ENCODE measurements at regions not wholly inside any gene's neighbourhood (a gene's known extent, or its start where the extent isn't known, plus 50 kb on each side); places are given as distances from the start of the nearest gene placed in this dataset.

DNA sequence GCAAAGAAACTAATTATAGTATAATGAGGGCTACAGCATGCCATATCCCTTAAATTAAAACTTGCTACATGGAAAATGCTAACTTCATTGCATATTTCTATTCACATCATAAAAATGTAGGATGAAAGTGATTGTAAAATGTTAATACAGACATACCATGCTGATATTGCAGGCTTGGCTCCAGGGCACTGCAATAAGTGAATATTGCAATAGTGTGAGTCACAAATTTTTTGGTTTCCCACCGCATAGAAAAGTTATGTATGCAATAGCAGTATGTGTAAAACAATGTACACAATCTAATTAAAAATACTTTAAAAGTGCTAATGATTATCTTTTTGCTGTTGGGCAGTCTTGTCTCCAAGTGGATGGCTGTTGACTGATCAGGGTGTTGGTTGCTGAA is 162.1 kb downstream of the CD8B2 start:
- ATAC-seq (no peak), DNase-seq (no peak)
- Histone ChIP-seq H3K4me3 (no peak overlapping the region), H3K9me3 (no peaks in the 10 kb centered on the region), H3K27ac (no peak overlapping the region), H3K36me3 (no peaks in the 10 kb centered on the region), H3K27me3 (peaks cover 0 to 12% (median 0%) of the 10 kb centered on the region in 7 donors), H3K4me1 (no peaks in the 10 kb centered on the region)
- WGBS, 2 donors: 91 to 98% methylated on average over 1 of the region's 1 CpG
- TF ChIP-seq, protein P1, sequence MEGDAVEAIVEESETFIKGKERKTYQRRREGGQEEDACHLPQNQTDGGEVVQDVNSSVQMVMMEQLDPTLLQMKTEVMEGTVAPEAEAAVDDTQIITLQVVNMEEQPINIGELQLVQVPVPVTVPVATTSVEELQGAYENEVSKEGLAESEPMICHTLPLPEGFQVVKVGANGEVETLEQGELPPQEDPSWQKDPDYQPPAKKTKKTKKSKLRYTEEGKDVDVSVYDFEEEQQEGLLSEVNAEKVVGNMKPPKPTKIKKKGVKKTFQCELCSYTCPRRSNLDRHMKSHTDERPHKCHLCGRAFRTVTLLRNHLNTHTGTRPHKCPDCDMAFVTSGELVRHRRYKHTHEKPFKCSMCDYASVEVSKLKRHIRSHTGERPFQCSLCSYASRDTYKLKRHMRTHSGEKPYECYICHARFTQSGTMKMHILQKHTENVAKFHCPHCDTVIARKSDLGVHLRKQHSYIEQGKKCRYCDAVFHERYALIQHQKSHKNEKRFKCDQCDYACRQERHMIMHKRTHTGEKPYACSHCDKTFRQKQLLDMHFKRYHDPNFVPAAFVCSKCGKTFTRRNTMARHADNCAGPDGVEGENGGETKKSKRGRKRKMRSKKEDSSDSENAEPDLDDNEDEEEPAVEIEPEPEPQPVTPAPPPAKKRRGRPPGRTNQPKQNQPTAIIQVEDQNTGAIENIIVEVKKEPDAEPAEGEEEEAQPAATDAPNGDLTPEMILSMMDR (IDR thresholded peaks at IDR 0.05): no peak
- intact Hi-C loops (cut with DNase I): loop anchor here in 2 of 10 donors (10.0 kb wide), 2 partner anchors 1015 to 1285 kb away; no protein-coding TSS in a partner anchor

DNA sequence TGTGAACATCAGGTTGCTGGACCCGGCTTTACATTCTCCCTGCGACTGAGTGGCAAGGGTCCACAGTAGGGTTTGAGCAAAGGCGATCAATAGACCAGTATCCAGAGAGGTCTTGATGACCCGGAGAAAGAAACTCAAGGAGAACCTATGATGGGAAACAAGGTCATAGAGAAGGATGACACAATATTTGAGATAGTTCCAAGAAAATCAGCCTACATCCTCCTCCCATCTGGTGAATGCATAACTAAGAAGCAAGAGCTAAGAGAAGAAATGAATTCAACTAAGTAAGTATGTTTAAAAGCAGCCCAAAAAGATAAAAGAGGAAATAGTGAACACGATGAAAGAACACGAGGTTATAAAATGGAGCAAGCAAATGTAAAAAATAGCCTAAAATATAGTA is 166.3 kb downstream of the CD8B2 start:
- H3K9me3 ChIP-seq: peaks cover 0 to 15% (median 4%) of the 10 kb centered on the region in 11 donors
- H3K4me1 ChIP-seq: no peaks in the 10 kb centered on the region
- ATAC-seq (no peak), DNase-seq (no peak)
- no peaks in the 10 kb centered on the region for H3K36me3 ChIP-seq
- intact Hi-C loops (cut with DNase I): no loop called here
- peaks cover 0 to 12% (median 0%) of the 10 kb centered on the region in 7 donors for H3K27me3 ChIP-seq
- TF ChIP-seq, protein P1 (IDR thresholded peaks at IDR 0.05): no peak
- 71 to 75% methylated on average over 6 of the region's 6 CpGs for WGBS, 2 donors
- H3K27ac ChIP-seq: no peak overlapping the region
- H3K4me3 ChIP-seq: no peak overlapping the region

DNA sequence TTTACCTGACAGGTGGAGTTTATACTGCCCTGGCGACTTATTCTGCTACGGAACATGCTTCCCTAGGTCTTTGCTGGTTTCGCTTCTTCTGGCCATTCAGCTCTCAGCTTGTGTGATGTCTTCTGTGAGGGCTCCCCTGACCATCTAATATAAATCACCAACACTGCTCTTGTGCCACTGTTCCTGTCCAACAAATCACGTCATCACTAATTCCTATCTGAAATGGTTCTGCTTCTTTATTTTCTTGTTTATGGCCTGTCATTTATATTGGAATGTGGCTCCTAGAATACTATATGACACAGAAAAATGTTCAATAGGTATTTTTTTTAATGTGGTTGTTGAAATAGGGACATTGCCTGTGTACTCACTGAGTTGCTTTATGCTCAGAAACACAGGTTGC is 171.5 kb downstream of the CD8B2 start:
- Histone ChIP-seq H3K4me1 (no peaks in the 10 kb centered on the region), H3K27ac (no peak overlapping the region), H3K9me3 (peaks cover 0 to 15% (median 4%) of the 10 kb centered on the region in 11 donors), H3K36me3 (no peaks in the 10 kb centered on the region), H3K27me3 (no peaks in the 10 kb centered on the region), H3K4me3 (no peak overlapping the region)
- 90 to 94% methylated on average over 4 of the region's 4 CpGs for WGBS, 2 donors
- TF ChIP-seq, protein P1 (IDR thresholded peaks at IDR 0.05): no peak
- ATAC-seq: no peak
- no peak for DNase-seq
- intact Hi-C loops (cut with DNase I): no loop called here

DNA sequence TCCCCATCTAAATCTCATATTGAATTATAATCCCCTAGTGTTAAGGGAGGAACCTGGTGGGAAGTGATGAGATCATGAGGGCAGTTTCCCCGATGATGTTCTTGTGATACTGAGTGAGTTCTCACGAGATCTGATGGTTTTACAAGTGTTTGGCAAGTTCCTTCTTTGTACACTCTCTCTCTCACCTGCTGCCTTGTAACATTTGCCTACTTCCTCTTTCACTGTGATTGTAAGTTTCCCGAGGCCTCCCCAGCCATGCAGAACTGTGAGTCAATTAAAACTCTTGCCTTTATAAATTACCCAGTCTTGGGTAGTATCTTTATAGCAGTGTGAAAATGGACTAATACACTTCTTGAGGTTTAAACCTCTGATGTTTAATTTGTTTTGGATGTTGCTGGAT is 177.5 kb downstream of the CD8B2 start:
- Histone ChIP-seq H3K9me3 (peaks cover 0 to 2% (median 0%) of the 10 kb centered on the region in 11 donors), H3K4me1 (no peaks in the 10 kb centered on the region), H3K27ac (no peak overlapping the region), H3K27me3 (no peaks in the 10 kb centered on the region), H3K36me3 (no peaks in the 10 kb centered on the region), H3K4me3 (no peak overlapping the region)
- intact Hi-C loops (cut with DNase I): no loop called here
- 69 to 70% methylated on average over 3 of the region's 3 CpGs for WGBS, 2 donors
- ATAC-seq: no peak
- TF ChIP-seq, protein P1 (IDR thresholded peaks at IDR 0.05): no peak
- DNase-seq: no peak

All from heart right ventricle (tissue), 16 donors.